ENCODE measurements at regions not wholly inside any gene's neighbourhood (a gene's known extent, or its start where the extent isn't known, plus 50 kb on each side); places are given as distances from the start of the nearest gene placed in this dataset.
"Not testable (repeated sequence)": the region's sequence is repeated elsewhere in the genome, so short reads cannot be mapped to it uniquely, and the experiment has no call there.

DNA sequence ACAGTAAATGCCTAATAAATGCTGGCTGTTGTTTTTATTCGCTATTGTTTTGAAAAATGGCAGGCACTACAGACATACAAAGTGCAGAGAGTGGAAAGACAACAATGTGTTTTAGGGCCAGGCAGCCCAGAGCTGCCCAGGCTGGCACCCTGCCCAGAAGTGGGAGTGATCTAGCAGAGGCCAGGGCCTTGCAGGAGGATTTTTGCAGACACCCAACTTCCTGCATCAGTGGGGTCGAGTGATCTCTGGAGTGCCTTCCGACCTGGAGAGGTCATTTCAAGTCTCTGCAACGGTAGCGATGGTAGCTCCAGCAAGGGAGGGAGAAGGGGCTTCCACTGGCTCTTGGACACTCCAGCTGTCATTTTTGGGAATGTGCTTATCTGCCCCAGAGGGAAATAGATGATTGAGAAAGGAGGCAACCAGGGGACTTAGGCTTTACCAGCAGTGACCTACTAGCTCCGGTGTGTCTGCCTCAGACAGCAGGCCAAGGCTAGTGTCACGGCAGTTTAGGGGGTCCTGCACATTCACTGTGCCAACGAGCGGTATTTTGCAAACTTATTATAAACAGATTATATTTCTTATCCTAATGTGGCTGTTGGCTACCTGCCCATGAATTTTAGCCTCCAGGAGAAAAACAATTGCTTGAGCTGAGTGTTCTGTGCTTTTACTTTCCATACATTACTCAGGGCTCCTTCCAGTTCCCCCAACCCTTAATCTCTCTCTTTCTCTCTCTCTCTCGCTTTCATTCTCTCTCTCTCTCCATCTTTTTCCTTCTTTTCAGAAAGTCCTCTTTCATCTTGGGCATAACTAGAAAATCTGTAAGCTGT, 153.9 kb upstream of the PLGLB2 start:
- not testable (repeated sequence) for DNase-seq

DNA sequence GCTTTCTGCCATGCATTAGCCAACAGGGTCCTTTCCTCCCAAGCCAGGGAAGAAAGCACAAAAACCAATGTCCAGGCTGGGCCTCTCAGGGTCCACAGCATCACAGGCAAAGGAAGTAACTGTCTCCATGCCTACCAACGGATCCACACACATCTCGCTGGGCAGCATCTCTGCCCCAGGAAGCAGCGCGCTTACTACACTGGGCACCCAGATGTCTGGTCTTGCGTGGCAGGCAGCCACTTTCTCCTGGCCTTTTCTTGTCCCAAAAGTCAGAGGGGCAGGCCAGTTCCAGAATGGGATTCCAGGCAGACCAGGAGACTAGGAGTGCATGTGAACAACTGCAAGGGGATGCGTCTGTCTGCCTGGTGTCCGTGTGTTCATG, 153.3 kb upstream of the PLGLB2 start:
- not testable (repeated sequence) for DNase-seq

DNA sequence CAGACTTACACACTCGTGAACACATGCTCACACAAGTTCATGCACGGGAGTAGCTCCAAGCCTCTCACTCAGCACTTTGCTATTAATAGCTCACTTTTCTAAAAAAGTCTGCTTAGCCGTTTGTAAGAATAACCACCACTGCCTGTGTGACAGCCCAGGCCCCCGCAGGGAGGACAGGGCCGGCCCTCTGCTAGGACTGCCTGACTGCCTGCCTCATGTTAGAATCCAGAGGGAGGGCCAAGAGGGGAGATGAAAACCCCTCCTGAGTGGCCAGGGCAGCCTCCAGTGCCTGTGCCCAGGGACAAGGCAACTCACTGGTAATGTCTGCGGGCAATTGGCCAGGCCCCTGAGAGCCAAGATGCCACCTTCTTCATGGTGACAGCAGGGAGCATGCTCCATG, 152.9 kb upstream of the PLGLB2 start:
- not testable (repeated sequence) for DNase-seq

GRCh38 chr2:87600961-87601360, 146.9 kb upstream of the PLGLB2 start:
- not testable (repeated sequence) for DNase-seq

DNA sequence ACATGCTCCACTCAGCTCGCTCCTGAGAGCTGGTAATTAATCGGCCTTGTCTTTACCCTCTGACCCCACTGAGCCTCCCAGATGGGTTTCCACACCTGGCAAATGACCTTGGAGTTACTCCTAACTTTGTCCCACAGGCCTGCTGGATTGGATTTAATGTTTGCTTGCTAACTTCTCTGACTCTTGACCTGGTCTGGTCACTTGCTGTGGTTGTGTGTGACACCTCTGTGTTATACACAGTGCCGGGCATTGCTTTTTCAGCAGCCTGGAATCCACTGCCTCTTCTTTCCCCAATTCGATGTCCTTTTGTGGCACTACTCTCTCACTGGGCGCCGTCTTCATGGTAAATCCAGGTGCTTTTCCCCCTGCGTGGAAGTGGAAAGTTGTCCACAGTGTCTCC, 145.8 kb upstream of the PLGLB2 start:
- DNase-seq = not testable (repeated sequence)

DNA sequence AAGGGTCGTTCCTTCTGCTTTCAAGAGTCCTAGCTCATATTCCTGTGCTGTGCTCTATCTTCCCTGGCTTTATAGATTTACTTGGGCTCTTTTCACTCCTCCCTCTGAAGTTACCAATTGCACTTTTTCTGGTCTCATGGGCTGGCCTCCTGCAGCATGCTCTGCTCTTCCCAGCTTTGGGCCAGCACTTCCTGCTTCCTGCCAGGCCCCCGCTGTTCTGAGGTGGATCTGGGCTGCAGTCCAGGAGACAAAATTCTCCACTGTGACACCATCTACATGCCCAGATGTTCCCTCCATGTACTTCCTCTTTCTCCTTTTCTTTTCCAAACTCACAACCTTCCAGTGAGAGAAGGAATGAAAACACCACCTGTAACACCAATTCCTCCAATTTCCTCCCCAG, 145.2 kb upstream of the PLGLB2 start:
- not testable (repeated sequence) for DNase-seq

DNA sequence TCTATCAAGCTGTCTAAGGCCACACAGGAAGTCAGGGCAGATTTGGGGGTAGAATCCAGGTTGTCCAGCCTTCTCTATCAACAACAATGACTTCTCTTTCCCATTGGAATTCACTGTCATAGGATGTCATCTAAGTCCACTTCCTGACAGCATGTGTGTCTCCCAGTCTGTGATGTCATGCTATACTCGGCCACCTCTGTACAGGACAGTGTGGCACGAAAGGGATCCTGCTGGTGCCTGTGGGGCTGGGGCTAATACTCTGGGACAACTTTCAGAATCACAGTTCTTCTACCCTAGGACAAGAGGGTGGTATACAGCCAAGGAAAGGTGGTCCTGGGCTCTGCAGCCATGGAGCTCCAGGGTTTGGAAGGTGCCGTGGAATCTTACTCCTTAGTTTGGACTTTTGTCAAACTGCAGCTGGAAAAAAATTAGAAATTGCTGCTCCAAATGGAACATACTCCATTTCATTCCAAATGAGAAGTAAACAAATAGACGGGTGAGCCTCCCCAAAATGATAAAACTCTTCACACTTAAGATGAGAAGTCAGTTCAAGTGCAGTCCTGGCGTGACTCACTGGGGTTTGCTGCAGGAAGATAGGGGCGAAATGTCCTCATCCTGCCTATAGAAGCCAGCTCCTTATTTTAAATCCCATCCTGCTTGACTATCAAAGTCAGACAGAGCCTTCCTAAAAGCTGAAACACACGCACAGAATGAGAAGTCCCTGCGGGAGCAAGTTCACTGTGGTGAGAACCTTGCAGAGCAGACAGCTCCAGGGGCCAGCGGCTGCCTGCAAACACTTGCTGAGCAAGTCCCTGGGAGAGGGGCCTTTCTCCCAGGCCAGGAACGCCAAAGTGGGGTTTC, 144.2 kb upstream of the PLGLB2 start:
- DNase-seq = not testable (repeated sequence)

DNA sequence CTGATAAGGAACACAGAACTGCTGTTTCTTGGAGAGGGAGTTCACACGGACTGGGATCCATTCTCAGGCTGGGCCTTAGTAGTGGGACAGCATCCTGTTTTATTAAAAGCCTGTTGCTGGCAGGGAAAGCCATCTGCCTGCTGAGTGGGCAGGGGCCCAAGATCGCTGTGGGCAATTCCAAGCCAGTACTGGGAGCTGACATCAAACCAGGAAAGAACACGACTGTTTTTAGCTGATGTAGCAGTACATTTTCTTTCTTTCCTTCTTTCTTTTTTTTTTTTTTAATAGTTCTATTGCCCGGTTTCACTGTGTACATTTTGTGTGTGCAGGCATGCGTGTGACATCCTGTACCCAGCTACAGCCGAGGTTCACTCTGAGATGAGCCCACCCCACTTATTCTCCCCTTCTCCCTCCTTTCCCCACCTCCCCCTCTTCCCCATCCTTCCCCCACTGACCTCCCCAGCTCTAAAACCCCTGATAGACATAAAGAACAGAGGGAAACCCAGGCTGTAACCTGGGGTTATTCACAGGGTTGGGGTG, 143.5 kb upstream of the PLGLB2 start:
- not testable (repeated sequence) for DNase-seq

GRCh38 chr2:87604980-87605379, 142.9 kb upstream of the PLGLB2 start:
- DNase-seq = not testable (repeated sequence)

DNA sequence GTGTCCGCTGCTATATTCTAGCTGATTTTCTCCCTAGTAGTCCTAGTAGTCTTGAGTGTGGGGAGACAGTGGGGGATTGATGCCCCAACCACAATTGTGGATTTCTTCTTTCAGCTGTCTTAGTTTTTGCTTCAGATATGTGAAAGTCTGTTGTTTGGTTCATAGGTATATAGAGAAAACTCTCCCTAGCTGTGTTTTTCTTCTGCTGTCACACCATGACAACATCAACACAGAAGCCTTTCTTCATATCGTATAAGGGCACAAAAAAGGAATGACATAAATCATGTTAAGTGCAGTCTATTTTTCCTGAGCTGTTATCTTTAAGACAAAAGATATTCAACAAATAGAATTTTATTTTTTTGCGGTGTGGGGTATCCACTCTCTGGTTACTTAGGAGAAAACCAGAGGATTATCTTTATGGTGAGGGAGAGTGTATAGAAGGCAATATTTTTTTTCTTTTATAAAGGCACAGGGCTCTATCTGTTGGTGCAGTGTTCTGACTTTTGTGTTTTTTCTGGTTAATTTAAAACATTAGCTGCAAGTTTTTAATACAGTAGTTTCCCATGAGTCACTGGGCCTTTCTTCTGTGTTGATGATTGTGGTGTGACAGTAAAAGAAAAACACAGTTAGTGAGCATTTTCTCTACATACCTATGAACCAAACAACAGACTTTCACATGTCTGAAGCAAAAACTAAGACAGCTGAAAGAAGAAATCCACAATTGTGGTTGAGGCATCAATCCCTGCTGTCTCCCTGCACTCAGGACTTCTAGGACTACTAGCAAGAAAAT, 139.3 kb upstream of the PLGLB2 start:
- DNase-seq = not testable (repeated sequence)

DNA sequence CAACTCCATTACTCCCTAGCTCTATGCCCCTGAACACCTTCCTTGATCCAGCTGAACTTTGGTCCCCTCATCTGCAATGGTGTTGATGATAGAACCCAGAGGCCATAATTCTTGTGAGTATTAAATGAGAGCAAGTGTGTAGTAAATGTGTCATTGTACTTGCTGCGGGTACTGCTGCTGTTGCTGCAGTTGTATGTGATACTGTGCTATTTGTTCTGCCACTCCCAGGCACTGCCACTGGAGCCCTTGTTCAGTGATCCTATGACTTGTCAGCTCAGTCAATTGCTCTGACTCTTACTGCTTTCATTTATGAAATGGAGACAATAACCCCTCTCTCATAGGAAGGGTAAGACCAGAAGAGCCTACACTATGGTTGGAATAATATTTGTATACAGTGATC, 136.9 kb upstream of the PLGLB2 start:
- not testable (repeated sequence) for DNase-seq

DNA sequence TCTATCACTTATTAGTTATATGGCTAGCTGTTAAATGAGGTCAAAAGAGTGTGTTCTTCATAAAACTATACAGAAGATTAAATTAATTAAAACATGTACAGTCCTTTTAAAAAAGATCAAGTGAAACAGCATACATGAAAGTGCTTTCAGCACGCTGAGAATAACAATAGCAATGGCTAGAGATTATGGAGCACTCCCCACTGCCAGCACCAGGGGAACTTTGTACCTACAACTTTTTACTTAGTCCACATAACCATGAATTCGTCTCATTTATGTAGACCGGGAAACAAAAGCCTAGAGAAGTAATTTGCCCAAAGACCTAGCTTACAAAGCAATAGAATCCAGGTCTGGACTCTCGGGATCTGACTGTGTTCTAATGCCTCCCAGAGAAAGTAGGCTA, 136.5 kb upstream of the PLGLB2 start:
- not testable (repeated sequence) for DNase-seq

GRCh38 chr2:87611956-87612355, 135.9 kb upstream of the PLGLB2 start:
- DNase-seq = not testable (repeated sequence)

GRCh38 chr2:87614829-87615434, 133.0 kb upstream of the PLGLB2 start:
- DNase-seq = not testable (repeated sequence)

DNA sequence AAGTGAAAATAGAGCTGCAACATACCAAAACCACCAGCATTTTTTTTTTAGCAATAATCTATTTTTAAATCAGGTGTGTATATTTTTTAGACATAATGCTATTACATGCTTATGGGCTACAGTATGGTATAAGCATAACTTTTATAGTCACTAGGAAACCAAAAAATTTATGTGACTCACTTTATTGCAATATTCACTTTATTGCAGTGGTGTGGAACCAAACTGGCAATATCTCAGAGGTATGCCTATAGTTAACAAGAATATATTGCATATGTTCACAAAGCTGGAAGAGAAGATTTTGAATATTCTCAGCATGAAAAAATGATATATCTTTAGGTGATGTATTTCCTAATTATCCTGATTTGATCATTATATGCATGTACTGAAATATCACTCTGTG, 128.8 kb upstream of the PLGLB2 start:
- DNase-seq = not testable (repeated sequence)

DNA sequence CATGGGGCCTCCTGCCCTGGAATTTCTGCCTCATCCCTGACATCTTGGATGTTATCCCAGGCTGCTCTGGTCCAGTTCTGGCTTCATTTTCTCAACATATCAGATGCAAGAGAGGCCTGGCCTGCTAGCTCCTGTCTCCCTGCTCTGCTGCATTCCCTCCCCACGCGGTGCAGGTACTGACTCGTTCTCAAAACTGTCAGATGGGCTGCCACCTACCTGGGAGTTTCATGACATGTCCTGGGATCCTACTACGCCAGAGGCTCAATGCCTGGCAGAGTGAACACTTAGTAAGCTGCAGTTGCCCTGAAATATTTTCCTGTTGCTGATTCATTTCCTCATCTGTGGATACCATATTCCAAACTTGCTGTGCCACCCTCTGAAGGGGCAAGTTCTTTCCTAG, 126.7 kb upstream of the PLGLB2 start:
- not testable (repeated sequence) for DNase-seq

DNA sequence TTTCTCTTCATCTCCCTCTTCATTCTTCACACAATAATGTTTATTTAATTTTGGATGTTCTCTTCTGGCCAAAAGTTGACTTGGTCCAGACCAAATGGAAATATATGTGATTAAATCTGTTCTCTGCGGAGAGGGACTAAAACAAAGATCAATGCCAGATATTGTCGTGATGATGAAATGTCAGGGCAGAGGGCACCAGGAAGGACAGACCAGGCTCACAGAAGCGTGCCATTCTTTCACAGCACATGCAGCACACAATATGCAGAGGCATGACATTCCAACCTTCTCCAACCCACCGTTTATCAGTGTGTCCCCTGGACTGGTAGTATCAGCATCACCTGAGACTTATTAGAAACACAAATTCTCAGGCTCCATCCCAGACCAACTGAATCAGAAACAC, 125.2 kb upstream of the PLGLB2 start:
- not testable (repeated sequence) for DNase-seq

DNA sequence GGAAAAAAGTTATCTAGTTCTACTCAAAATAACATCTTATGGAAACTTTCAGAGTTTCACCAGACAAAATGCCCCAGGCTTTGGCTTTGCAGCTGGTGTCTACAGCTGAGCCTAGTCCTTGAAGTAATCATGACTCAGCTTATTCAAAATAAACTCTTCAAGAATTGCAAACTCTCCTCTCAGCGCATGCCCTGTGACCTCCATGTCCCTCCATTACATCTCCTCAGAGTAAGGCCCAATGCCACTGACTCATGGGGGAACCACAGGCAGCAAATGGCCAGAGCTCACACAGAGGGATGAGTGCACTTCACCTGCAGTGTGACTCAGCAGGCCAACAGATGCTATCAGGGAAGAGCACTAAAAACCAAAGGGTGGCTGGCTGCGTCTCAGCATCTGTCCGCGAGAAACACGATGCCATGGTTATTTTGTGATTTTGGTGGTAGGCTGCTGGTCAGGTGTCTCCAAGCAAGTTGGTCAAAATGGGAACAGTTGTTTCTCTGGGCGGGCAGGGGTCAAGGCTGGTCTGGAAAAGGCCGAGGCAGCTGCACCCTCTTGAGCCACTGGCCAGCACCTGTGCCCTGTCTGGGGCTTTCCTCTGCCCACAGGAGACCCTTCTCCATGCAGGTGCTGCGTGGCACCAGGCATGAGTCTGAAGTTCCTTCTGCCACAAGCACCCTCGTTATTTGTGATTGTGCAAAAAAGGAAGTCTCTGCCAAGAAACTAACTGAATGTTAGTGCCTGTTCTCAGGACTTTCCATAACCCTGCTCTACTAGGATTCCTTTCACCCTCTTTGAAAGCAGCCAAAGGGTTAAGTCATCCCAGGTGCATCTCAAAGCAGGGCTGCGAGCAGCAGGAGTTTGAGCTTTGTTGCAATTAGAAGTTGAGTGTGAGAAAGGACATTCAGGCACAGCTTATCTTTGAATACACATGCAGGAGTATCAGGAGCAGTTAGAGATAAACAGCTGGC, 118.1 kb upstream of the PLGLB2 start:
- not testable (repeated sequence) for DNase-seq

DNA sequence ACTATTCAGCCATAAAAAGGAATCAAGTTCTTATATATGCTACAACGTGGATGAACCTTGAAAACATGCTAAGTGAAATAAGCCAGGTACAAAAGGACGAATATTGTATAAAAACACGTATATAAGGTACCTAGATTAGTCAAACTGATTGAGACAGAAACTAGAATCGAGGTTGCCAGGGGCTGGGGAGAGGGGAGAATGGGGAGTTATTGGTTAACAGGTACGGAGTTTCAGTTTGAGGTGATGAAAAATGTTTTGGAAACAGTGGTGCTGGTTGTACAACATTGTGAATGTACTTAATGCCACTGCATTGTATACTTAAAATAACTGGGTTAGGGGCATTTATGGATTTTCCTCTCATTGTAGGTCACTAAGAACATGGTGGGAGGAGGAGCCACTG, 117.0 kb upstream of the PLGLB2 start:
- not testable (repeated sequence) for DNase-seq

- not testable (repeated sequence) for DNase-seq
Measured at GRCh38 chr2:87631402-87631801, 116.5 kb upstream of the PLGLB2 start.

All from COR-L47 (cell line).